ENCODE measurements at regions not wholly inside any gene's neighbourhood (a gene's known extent, or its start where the extent isn't known, plus 50 kb on each side); places are given as distances from the start of the nearest gene placed in this dataset.

DNA sequence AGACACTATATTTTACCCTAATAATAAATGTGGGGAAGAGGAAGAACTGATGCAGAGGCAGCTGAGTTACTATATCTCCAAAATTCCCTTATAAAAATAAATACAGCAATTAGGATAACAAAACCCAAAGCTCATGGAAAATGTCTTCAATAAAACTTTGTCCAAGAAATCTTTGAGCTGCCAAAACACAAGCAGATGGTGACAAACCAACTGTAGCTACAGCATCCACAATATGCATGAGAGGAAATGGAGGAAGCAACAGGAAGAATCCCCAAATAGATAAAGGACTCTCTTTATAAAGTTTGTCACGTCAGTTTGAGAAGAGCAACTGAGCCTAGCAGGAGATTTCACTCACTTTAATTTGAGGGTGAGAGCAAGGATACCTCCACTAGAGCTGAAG is 638.2 kb downstream of the IGSF11 start:
- H3K4me1 ChIP-seq (ENCODE audit: insufficient read depth, low read length), result no peaks in the 10 kb centered on the region
- no peaks in the 10 kb centered on the region for H3K9me3 ChIP-seq (ENCODE audit: insufficient read depth, low read length, severe bottlenecking)
- TF ChIP-seq, protein P1, sequence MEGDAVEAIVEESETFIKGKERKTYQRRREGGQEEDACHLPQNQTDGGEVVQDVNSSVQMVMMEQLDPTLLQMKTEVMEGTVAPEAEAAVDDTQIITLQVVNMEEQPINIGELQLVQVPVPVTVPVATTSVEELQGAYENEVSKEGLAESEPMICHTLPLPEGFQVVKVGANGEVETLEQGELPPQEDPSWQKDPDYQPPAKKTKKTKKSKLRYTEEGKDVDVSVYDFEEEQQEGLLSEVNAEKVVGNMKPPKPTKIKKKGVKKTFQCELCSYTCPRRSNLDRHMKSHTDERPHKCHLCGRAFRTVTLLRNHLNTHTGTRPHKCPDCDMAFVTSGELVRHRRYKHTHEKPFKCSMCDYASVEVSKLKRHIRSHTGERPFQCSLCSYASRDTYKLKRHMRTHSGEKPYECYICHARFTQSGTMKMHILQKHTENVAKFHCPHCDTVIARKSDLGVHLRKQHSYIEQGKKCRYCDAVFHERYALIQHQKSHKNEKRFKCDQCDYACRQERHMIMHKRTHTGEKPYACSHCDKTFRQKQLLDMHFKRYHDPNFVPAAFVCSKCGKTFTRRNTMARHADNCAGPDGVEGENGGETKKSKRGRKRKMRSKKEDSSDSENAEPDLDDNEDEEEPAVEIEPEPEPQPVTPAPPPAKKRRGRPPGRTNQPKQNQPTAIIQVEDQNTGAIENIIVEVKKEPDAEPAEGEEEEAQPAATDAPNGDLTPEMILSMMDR (IDR thresholded peaks at IDR 0.05; ENCODE audit: borderline replicate concordance, extremely low read depth, low read length, poor library complexity, severe bottlenecking), result no peak
- TF ChIP-seq EZH2 (IDR thresholded peaks at IDR 0.05; ENCODE audit: borderline replicate concordance, low read depth, low read length, severe bottlenecking), result no peak
- H3K4me2 ChIP-seq (ENCODE audit: insufficient read depth, low read length), result no peak overlapping the region
- H3K9ac ChIP-seq (ENCODE audit: low read depth, low read length), result no peak overlapping the region
- ATAC-seq (ENCODE audit: insufficient read depth, low read depth) (no peak), DNase-seq (no peak)
- no peak overlapping the region for H2AFZ ChIP-seq (ENCODE audit: low read depth, low read length)
- no peaks in the 10 kb centered on the region for H3K27me3 ChIP-seq (ENCODE audit: insufficient read depth, low read length, poor library complexity)
- H3K36me3 ChIP-seq (ENCODE audit: insufficient read depth, low read length), result no peaks in the 10 kb centered on the region
- H4K20me1 ChIP-seq (ENCODE audit: insufficient read depth, low read length), result no peaks in the 10 kb centered on the region
- no peak overlapping the region for H3K4me3 ChIP-seq (ENCODE audit: low read depth in 1 of 2, low read length in 2 of 2)
- no peaks in the 10 kb centered on the region for H3K79me2 ChIP-seq (ENCODE audit: insufficient read depth, low read length)
- no peak overlapping the region for H3K27ac ChIP-seq (ENCODE audit: low read length)

DNA sequence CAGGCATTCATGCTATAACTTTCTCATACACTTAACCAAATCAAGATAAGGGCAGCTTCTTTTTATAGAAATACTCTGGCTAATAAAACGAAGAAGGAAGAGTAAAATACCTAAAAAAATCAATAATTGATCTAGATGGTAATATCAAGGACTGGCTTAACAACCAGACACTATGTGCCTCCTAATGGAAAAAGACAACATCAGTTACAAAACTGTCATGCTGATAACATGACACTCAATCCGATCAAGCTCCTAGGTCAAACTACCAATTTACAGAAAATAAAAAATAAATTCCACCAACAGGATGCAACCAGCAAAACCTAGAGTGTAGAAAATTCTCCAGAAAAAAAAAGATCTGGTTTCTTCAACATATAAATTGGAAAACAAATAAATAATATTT is 634.6 kb downstream of the IGSF11 start:
- no peaks in the 10 kb centered on the region for H3K4me1 ChIP-seq (ENCODE audit: insufficient read depth, low read length)
- no peak overlapping the region for H2AFZ ChIP-seq (ENCODE audit: low read depth, low read length)
- no peak overlapping the region for H3K4me2 ChIP-seq (ENCODE audit: insufficient read depth, low read length)
- no peaks in the 10 kb centered on the region for H4K20me1 ChIP-seq (ENCODE audit: insufficient read depth, low read length)
- H3K27me3 ChIP-seq (ENCODE audit: insufficient read depth, low read length, poor library complexity), result no peaks in the 10 kb centered on the region
- H3K9ac ChIP-seq (ENCODE audit: low read depth, low read length), result no peak overlapping the region
- no peaks in the 10 kb centered on the region for H3K9me3 ChIP-seq (ENCODE audit: insufficient read depth, low read length, severe bottlenecking)
- ATAC-seq (ENCODE audit: insufficient read depth, low read depth), result no peak
- H3K27ac ChIP-seq (ENCODE audit: low read length), result no peak overlapping the region
- H3K79me2 ChIP-seq (ENCODE audit: insufficient read depth, low read length), result no peaks in the 10 kb centered on the region
- no peaks in the 10 kb centered on the region for H3K36me3 ChIP-seq (ENCODE audit: insufficient read depth, low read length)
- no peak overlapping the region for H3K4me3 ChIP-seq (ENCODE audit: low read depth in 1 of 2, low read length in 2 of 2)
- no peak for DNase-seq
- TF ChIP-seq EZH2 (IDR thresholded peaks at IDR 0.05; ENCODE audit: borderline replicate concordance, low read depth, low read length, severe bottlenecking), result no peak
- TF ChIP-seq, protein P1 (IDR thresholded peaks at IDR 0.05; ENCODE audit: borderline replicate concordance, extremely low read depth, low read length, poor library complexity, severe bottlenecking), result no peak

DNA sequence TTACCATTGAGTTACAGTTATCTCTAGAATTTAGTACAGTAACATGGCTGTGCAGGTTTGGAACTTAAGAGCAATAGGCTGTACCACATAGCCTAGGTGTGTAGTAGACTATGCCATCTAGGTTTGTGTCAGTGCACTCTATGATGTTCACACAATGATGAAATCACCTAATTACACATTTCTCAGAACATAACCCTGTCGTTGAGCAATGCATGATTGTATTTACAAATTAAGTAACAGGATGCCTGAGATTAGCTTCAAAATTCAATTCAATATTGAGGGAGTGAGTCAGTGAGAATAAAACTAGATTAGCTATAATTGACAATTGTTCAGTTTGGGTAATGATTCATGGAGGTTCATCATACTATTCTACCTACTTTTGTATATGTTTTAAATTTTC is 633.8 kb downstream of the IGSF11 start:
- no peaks in the 10 kb centered on the region for H3K79me2 ChIP-seq (ENCODE audit: insufficient read depth, low read length)
- H3K36me3 ChIP-seq (ENCODE audit: insufficient read depth, low read length), result no peaks in the 10 kb centered on the region
- no peak overlapping the region for H2AFZ ChIP-seq (ENCODE audit: low read depth, low read length)
- H3K4me1 ChIP-seq (ENCODE audit: insufficient read depth, low read length), result no peaks in the 10 kb centered on the region
- no peaks in the 10 kb centered on the region for H3K27me3 ChIP-seq (ENCODE audit: insufficient read depth, low read length, poor library complexity)
- no peaks in the 10 kb centered on the region for H3K9me3 ChIP-seq (ENCODE audit: insufficient read depth, low read length, severe bottlenecking)
- TF ChIP-seq, protein P1 (IDR thresholded peaks at IDR 0.05; ENCODE audit: borderline replicate concordance, extremely low read depth, low read length, poor library complexity, severe bottlenecking), result no peak
- TF ChIP-seq EZH2 (IDR thresholded peaks at IDR 0.05; ENCODE audit: borderline replicate concordance, low read depth, low read length, severe bottlenecking), result no peak
- no peak for DNase-seq
- H3K4me2 ChIP-seq (ENCODE audit: insufficient read depth, low read length), result no peak overlapping the region
- no peak overlapping the region for H3K9ac ChIP-seq (ENCODE audit: low read depth, low read length)
- no peak for ATAC-seq (ENCODE audit: insufficient read depth, low read depth)
- H4K20me1 ChIP-seq (ENCODE audit: insufficient read depth, low read length), result no peaks in the 10 kb centered on the region
- no peak overlapping the region for H3K4me3 ChIP-seq (ENCODE audit: low read depth in 1 of 2, low read length in 2 of 2)
- no peak overlapping the region for H3K27ac ChIP-seq (ENCODE audit: low read length)

DNA sequence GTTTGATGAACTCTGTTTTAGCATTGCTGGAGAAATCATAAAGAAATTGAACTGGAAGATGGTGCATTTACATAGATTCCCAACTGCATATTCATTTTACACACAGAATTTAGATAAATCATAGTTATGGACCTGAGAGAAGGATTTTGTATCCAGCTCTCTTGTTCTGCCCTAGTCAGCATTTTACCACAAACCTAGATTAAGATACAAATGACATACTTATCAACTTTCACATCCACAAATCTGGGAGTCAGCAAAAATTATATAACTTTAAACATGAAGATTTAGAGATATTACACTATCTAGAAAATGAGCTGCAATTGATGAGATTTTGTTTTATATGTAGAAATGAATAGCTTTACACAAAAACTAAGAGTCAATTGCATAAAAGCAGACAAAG is 632.8 kb downstream of the IGSF11 start:
- Histone ChIP-seq H3K27ac (ENCODE audit: low read length) (no peak overlapping the region), H3K4me2 (ENCODE audit: insufficient read depth, low read length) (no peak overlapping the region), H4K20me1 (ENCODE audit: insufficient read depth, low read length) (no peaks in the 10 kb centered on the region), H3K9ac (ENCODE audit: low read depth, low read length) (no peak overlapping the region), H3K4me1 (ENCODE audit: insufficient read depth, low read length) (no peaks in the 10 kb centered on the region), H3K27me3 (ENCODE audit: insufficient read depth, low read length, poor library complexity) (no peaks in the 10 kb centered on the region), H3K36me3 (ENCODE audit: insufficient read depth, low read length) (no peaks in the 10 kb centered on the region), H3K79me2 (ENCODE audit: insufficient read depth, low read length) (no peaks in the 10 kb centered on the region), H3K9me3 (ENCODE audit: insufficient read depth, low read length, severe bottlenecking) (no peaks in the 10 kb centered on the region), H3K4me3 (ENCODE audit: low read depth in 1 of 2, low read length in 2 of 2) (no peak overlapping the region), H2AFZ (ENCODE audit: low read depth, low read length) (no peak overlapping the region)
- ATAC-seq (ENCODE audit: insufficient read depth, low read depth) (no peak), DNase-seq (no peak)
- TF ChIP-seq, protein P1 (IDR thresholded peaks at IDR 0.05; ENCODE audit: borderline replicate concordance, extremely low read depth, low read length, poor library complexity, severe bottlenecking), result no peak
- no peak for TF ChIP-seq EZH2 (IDR thresholded peaks at IDR 0.05; ENCODE audit: borderline replicate concordance, low read depth, low read length, severe bottlenecking)
